ENCODE measurements at regions not wholly inside any gene's neighbourhood (a gene's known extent, or its start where the extent isn't known, plus 50 kb on each side); places are given as distances from the start of the nearest gene placed in this dataset.
A peak's percentile ranks its signal among the peaks of the same experiment; 100 is the strongest.
"Not testable (repeated sequence)": the region's sequence is repeated elsewhere in the genome, so short reads cannot be mapped to it uniquely, and the experiment has no call there.

GRCh38 chrX:124181515-124181914, 150.9 kb upstream of the TEX13D start:
- DNase-seq (ENCODE audit: low spot score): not testable (repeated sequence)

GRCh38 chrX:124190440-124190839, 142.0 kb upstream of the TEX13D start:
- DNase-seq (ENCODE audit: low spot score): no peak

- no peak for DNase-seq (ENCODE audit: low spot score)
These were observed 138.3 kb upstream of the TEX13D start for GRCh38 chrX:124194199-124194598.

GRCh38 chrX:124194901-124195300, 137.6 kb upstream of the TEX13D start:
- no peak for DNase-seq (ENCODE audit: low spot score)

- DNase-seq (ENCODE audit: low spot score): no peak
These were observed 129.1 kb upstream of the TEX13D start for GRCh38 chrX:124203311-124203710.

GRCh38 chrX:124208660-124209059, 123.8 kb upstream of the TEX13D start:
- DNase-seq (ENCODE audit: low spot score): no peak

- DNase-seq (ENCODE audit: low spot score): no peak
These were observed 122.5 kb upstream of the TEX13D start for GRCh38 chrX:124209792-124210576.

- DNase-seq (ENCODE audit: low spot score): peak; percentile 75
These were observed 121.0 kb upstream of the TEX13D start for GRCh38 chrX:124211312-124211942.

- DNase-seq (ENCODE audit: low spot score): peak; percentile 83
These were observed 119.8 kb upstream of the TEX13D start for GRCh38 chrX:124212622-124213021.

GRCh38 chrX:124215786-124216185, 116.7 kb upstream of the TEX13D start:
- peak; percentile 64 for DNase-seq (ENCODE audit: low spot score)

- no peak for DNase-seq (ENCODE audit: low spot score)
These were observed 115.9 kb upstream of the TEX13D start for GRCh38 chrX:124216396-124217115.

GRCh38 chrX:124217304-124218251, 114.9 kb upstream of the TEX13D start:
- DNase-seq (ENCODE audit: low spot score): peak; percentile 91

GRCh38 chrX:124223524-124223923, 108.9 kb upstream of the TEX13D start:
- DNase-seq (ENCODE audit: low spot score): peak; percentile 37

- DNase-seq (ENCODE audit: low spot score): no peak
These were observed 107.9 kb upstream of the TEX13D start for GRCh38 chrX:124224528-124224927.

- DNase-seq (ENCODE audit: low spot score): no peak
These were observed 106.3 kb upstream of the TEX13D start for GRCh38 chrX:124226129-124226528.

GRCh38 chrX:124228849-124229248, 103.6 kb upstream of the TEX13D start:
- no peak for DNase-seq (ENCODE audit: low spot score)

GRCh38 chrX:124229374-124229773, 103.1 kb upstream of the TEX13D start:
- no peak for DNase-seq (ENCODE audit: low spot score)

- DNase-seq (ENCODE audit: low spot score): no peak
These were observed 101.6 kb upstream of the TEX13D start for GRCh38 chrX:124230655-124231450.

GRCh38 chrX:124231451-124231759, 101.1 kb upstream of the TEX13D start:
- no peak for DNase-seq (ENCODE audit: low spot score)

- DNase-seq (ENCODE audit: low spot score): peak; percentile 78
These were observed 99.8 kb upstream of the TEX13D start for GRCh38 chrX:124232523-124233201.

GRCh38 chrX:124234348-124234747, 98.1 kb upstream of the TEX13D start:
- DNase-seq (ENCODE audit: low spot score): no peak
